MM.1S (cell line): ENCODE measurements at regions not wholly inside any gene's neighbourhood (a gene's known extent, or its start where the extent isn't known, plus 50 kb on each side); places are given as distances from the start of the nearest gene placed in this dataset.

Experiments
- CTCF ChIP-seq: fragments of 300-600 bp; sonication (generic); IDR thresholded peaks from 2 replicates; pipeline ENCODE4 v1.5.1; 2016; ENCODE audit warnings: antibody characterized with exemption, low read length, mixed read lengths
- EZH2 ChIP-seq: fragments of 300-600 bp; sonication (generic); optimal IDR thresholded peaks from 2 replicates; pipeline ENCODE3; 2017; ENCODE audit warnings: low read depth, mild to moderate bottlenecking, antibody characterized with exemption, low read length, mixed read lengths
- EZH2phosphoT487 ChIP-seq: fragments of 300-600 bp; sonication (generic); IDR thresholded peaks from 2 replicates; pipeline ENCODE4 v1.6.1; 2018; ENCODE audit warnings: antibody characterized with exemption, low read length

DNA sequence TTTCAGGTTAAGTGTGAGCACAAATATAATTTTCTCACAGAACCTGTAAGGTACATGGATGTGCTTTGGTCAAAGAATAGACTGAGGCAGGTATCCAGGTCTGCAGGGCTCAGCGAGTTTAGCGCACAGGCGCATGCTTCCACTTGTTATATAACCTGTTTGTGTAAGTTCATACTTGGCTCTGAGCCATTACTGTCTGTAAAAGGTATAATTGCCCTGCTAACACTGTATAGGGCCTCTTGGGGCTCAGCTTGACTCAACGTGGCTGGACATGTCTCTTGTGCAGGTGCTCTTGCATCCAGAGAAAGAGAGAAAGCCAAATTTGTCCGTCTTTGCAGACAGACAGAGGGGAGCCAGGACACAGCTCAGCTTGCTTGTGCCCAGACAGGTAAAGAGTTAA is 759.6 kb downstream of the MTRR start:
- TF ChIP-seq CTCF, result no peak
- TF ChIP-seq EZH2, result no peak
- no peak for TF ChIP-seq EZH2phosphoT487
